NCI-H1417 (cell line): ENCODE measurements at regions not wholly inside any gene's neighbourhood (a gene's known extent, or its start where the extent isn't known, plus 50 kb on each side); places are given as distances from the start of the nearest gene placed in this dataset.

Experiments
- DNase-seq, 3 experiments: peaks; one replicate each; lab custom pipeline; 2025; lab: John Stamatoyannopoulos, UW

- DNase-seq, result no peak
Observed at GRCh38 chr4:177047851-177048174, 255.1 kb upstream of the VEGFC start.

DNA sequence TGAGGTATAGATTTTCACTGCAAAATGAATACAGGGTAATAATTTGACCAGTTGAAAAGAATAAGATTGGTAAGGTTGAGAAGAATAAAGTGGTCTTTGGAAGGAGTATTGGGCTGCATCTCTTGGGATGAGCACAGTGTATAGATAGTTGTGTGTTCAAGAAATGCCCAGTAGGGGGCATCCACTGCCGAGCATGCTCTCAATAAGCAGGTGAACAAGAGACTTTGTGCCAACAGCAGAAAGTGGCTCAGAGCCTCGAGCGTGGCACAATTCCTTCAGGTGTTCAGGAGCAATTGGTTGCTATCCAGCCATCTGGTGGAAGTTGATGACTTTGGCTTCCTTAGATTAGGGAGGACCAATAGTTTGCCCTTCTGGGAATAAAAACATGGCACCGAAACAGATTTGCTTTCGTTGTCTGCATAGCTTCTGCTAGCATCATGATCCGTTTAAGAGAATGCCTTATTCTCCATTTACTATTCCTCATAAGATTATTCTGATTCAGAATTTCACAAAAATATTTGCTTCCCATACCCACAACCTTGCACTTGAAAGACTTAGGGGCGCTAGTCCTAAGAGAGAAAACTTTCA lies 258.1 kb upstream of the NEIL3 start:
- peak; percentile 1 to 60 (median 5) for DNase-seq

GRCh38 chr4:177052211-177052934 lies 257.3 kb upstream of the NEIL3 start:
- no peak for DNase-seq

- peak in 1 of 3 experiments; percentile 11 for DNase-seq
Observed at GRCh38 chr4:177057186-177057585, 252.5 kb upstream of the NEIL3 start.

DNA sequence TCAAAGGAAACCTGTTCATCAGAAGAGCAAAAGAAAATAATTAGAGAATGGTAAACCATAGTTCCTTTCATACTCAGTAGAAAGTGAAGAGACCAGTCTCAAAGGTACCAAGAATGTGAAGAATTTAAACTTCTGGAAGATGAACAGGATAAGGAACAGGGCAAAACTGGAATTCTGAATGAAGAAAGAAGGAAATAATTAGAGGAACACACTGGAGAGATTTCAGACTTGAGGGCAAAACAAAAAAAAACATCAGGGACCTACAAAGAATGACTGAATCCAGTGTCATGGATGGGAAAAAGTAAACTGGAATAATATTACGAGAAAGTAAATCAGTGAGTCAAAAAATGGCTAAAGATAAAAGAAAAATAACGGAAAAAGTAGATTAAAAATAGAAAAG lies 245.6 kb upstream of the NEIL3 start:
- DNase-seq, result no peak

DNA sequence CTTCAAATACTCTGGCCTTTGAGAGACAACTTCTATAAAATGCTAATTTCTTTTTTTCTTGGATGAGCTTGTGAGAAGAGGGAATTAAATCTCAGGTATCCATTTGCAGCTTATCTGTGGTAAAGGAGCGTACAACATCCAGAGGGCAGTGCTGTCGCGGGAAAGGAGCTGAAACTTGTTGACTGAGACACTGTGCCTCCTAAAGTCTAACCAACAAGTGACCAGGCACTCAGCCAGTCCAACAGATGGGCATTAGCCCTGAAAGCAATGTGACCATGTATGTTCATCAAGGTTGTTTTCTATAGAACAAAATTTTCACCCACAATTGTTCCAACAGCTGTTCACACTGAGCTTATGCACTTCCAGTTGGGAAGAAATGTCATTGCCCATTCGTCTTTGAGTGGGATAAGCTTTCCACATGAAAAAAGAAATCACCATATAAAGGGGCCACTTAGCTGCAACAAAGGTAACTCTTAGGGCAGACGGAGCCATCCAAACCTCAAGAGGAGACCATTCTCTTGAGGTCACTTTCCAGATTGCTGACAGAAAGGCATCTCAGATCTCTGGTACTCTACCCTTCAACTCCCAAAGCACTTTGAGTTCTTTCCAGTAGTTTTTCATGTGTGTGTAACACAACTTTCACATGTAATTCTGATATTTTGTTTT lies 244.8 kb upstream of the NEIL3 start:
- no peak for DNase-seq

DNA sequence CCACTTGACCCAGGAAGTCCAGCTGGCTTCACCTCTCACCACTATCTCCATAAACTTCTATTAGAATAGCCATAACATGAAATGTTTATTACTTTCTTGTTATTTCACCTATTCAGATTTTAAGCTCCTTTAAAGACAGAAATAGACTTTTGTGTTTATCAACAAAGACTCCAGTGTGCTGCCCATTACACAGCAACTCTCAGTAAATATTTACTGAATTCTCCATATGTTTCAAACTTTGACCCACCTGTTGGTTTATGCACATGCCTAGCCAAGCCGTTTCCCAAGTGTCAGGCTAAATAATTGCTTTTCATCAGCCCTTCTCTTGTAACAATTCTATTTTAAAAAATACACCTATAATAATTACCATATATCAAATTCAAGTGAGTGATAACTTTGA lies 242.9 kb upstream of the NEIL3 start:
- peak in 1 of 3 experiments; percentile 21 for DNase-seq

- DNase-seq, result no peak
Observed at GRCh38 chr4:177070533-177071058, 239.1 kb upstream of the NEIL3 start.

- DNase-seq, result peak in 1 of 3 experiments; percentile 44
Observed at GRCh38 chr4:177077095-177077971, 232.3 kb upstream of the NEIL3 start.

- DNase-seq, result no peak
Observed at GRCh38 chr4:177079327-177079726, 230.3 kb upstream of the NEIL3 start.

DNA sequence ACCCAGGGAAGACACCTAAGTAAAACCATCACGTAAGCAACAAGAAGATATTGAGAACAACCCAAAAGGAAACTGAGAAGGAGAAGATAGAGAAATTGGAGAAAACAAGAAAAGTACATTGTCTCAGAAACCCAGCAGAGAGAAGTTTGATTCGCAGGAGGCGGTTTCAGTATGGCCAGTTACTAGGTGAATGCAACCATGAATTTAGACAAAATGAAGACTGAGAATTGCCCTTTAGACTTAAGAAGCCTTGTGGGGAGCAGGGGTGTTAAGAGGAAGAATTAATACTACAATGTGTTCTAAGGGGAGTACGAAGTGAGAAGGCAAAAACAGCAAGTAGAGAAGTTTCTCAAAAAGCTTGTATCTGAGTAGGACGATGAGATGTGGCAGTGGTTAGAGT lies 229.3 kb upstream of the NEIL3 start:
- no peak for DNase-seq

- DNase-seq, result no peak
Observed at GRCh38 chr4:177087060-177087459, 222.6 kb upstream of the NEIL3 start.

DNA sequence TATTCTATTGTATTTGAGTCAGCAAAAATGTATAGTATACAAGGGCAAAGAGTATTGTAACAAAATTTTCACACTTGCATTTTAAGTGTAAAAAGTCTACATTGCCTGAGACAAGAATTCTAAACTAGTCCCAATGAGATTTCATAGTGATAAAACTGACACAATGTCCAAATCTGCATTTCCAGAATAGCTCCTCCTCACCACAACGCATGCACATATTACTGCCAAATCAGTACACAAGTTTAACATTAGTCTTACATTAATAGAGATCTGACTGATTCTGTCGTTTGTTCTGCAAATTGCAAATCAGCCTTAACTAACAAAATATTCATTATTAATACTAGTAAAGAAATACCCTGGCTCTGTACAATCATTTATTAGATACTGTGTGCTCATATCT lies 222.2 kb upstream of the NEIL3 start:
- no peak for DNase-seq

GRCh38 chr4:177091515-177091914 lies 218.2 kb upstream of the NEIL3 start:
- DNase-seq, result no peak

GRCh38 chr4:177092807-177093206 lies 216.9 kb upstream of the NEIL3 start:
- DNase-seq, result peak in 1 of 3 experiments; percentile 42

DNA sequence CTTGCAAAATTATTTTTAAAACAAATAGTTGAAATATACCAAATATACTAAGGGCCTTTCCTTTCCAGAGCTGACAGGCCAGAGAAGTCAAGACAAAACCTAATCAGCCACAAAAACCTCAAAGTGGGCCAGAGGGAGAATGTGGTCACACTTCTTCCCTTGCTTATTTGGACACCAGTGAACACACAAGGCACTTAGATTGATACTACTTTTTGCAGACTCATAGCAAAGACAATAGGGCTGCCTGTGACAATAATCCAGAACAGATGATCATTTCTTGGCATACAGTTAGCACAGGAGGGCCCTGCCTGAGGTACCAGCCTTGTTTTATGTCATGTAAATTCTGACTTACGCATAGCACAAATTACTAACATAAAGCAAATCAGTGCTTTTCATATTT lies 215.7 kb upstream of the NEIL3 start:
- DNase-seq, result no peak

- DNase-seq, result no peak
Observed at GRCh38 chr4:177097291-177097690, 212.4 kb upstream of the NEIL3 start.

DNA sequence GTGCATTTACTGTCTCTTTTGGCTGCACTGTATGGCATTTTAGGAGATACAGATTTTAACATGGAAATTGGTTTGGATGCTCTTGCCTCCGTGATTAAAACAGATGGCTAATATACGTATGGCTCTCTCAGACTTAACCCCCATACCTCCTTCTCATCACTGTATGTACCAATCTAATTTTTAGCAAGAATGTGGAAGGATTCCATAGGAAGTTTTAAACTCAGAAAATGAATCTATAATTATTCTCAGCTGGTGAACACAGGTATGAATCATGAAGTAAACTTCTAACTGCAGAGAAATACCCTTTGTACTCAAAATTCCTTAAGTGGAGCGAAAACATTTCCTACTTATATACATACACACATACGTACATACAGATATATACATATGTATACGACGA lies 210.5 kb upstream of the NEIL3 start:
- DNase-seq, result no peak

- DNase-seq, result no peak
Observed at GRCh38 chr4:177100307-177100706, 209.4 kb upstream of the NEIL3 start.

DNA sequence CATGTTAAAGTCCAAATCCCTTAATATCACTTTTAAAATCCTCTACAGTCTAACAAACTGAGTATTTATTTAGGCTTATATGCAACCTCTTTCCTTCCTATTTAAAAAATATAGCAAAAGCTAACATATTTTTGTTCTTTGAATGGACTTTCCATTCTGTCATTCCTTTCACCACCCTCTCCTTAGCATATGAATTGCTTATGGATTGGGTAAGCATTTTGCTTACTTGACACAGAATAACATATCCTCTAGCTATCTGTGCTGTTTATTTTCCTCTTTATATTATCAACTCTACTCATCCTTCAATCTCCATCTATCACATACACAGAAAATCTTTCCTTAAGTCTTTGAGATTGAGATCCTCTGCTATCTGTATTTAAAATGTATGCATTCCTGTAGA lies 206.1 kb upstream of the NEIL3 start:
- DNase-seq, result no peak

DNA sequence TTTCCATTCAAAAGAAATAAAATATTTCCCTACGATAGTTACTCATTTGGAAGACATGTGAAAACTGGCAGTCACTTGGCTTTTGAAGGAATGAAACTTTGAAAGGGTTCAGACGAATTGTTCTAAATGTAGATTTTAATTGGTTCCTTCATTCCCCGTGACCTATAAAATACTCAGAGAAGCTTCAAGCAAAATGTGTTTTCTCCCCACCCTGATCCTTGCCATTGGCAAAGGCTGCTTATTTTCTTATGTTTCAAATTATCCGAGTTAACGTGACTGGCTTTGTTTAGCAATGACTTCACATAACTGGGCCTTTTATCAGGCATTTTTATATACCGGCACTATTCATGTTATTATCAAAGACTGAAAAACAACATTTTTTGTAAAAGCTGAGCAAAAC lies 204.1 kb upstream of the NEIL3 start:
- no peak for DNase-seq

DNA sequence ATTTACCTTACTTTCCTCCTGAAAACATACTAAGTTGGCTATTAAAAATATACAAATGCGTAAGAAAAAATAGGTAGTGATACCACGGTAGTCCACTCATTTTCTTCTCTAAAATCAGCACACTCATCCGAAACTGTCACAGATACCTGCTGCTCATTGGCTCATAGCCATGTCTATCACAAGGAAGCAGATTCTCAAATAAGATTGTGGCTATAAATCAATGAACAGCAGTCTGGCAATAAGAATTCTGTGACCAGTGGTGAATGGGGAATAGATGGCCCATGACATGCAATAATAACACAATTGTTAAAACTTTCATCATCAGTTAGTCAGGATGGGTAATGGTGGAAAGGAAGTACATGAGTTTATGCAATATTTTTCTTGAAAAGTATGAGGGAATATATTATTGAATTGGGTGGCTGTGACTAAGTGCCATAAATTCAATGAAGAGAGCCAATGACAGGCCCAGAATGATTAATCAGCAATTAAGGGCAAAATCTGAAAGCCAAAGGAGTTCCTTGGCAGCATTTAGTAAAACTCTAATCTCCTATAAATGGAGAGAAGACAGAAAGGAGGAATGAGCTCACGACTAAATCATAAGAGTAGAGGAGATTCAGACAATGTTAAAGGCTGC lies 202.3 kb upstream of the NEIL3 start:
- DNase-seq, result no peak
